ENCODE measurements at regions not wholly inside any gene's neighbourhood (a gene's known extent, or its start where the extent isn't known, plus 50 kb on each side); places are given as distances from the start of the nearest gene placed in this dataset.

GRCh38 chr14:81662570-81663197 is 129.0 kb upstream of the SEL1L start:
- TF ChIP-seq CTCF (IDR thresholded peaks at IDR 0.05) (no peak), EP300 (IDR thresholded peaks at IDR 0.05; ENCODE audit: low read depth) (no peak), POLR2A (IDR thresholded peaks at IDR 0.05) (no peak)

Measured in transverse colon (tissue), 3 donors.